ENCODE measurements at regions not wholly inside any gene's neighbourhood (a gene's known extent, or its start where the extent isn't known, plus 50 kb on each side); places are given as distances from the start of the nearest gene placed in this dataset.

- Histone ChIP-seq H3K4me3 (ENCODE audit: low read depth, low read length) (no peak overlapping the region), H3K4me1 (ENCODE audit: control insufficient read depth, insufficient read depth, low read length, unreplicated experiment) (peaks cover 14% of the 10 kb centered on the region)
These were observed 546.2 kb upstream of the ATP2B1 start for GRCh38 chr12:90254796-90255195.

GRCh38 chr12:90253674-90254181 lies 545.1 kb upstream of the ATP2B1 start:
- Histone ChIP-seq H3K27ac (ENCODE audit: low read depth, low read length) (no peak overlapping the region; the same call in 1 of the 2 replicates), H3K27me3 (ENCODE audit: insufficient read depth, low read length) (no peaks in the 10 kb centered on the region), H3K4me3 (ENCODE audit: low read depth, low read length) (no peak overlapping the region), H3K36me3 (ENCODE audit: insufficient read depth, low read length) (no peaks in the 10 kb centered on the region), H2AFZ (ENCODE audit: low read length, unreplicated experiment) (no peak overlapping the region), H3K79me2 (ENCODE audit: control insufficient read depth, insufficient read depth, low read length, unreplicated experiment) (no peaks in the 10 kb centered on the region), H3K4me1 (ENCODE audit: control insufficient read depth, insufficient read depth, low read length, unreplicated experiment) (peaks cover 14% of the 10 kb centered on the region)

More at GRCh38 chr12:90254796-90255195, 546.2 kb upstream of the ATP2B1 start:
- H2AFZ ChIP-seq (ENCODE audit: low read length, unreplicated experiment), result no peak overlapping the region
- no peak overlapping the region for H3K27ac ChIP-seq (ENCODE audit: low read depth, low read length)
- H3K79me2 ChIP-seq (ENCODE audit: control insufficient read depth, insufficient read depth, low read length, unreplicated experiment), result no peaks in the 10 kb centered on the region
- H3K36me3 ChIP-seq (ENCODE audit: insufficient read depth, low read length), result no peaks in the 10 kb centered on the region
- no peaks in the 10 kb centered on the region for H3K27me3 ChIP-seq (ENCODE audit: insufficient read depth, low read length)

- peaks cover 14% of the 10 kb centered on the region for H3K4me1 ChIP-seq (ENCODE audit: control insufficient read depth, insufficient read depth, low read length, unreplicated experiment)
- no peak overlapping the region for H3K27ac ChIP-seq (ENCODE audit: low read depth, low read length)
- no peak overlapping the region for H2AFZ ChIP-seq (ENCODE audit: low read length, unreplicated experiment)
- H3K36me3 ChIP-seq (ENCODE audit: insufficient read depth, low read length), result no peaks in the 10 kb centered on the region
- H3K79me2 ChIP-seq (ENCODE audit: control insufficient read depth, insufficient read depth, low read length, unreplicated experiment), result no peaks in the 10 kb centered on the region
- no peak overlapping the region for H3K4me3 ChIP-seq (ENCODE audit: low read depth, low read length)
- no peaks in the 10 kb centered on the region for H3K27me3 ChIP-seq (ENCODE audit: insufficient read depth, low read length)
These were observed 544.5 kb upstream of the ATP2B1 start for GRCh38 chr12:90253136-90253535.

GRCh38 chr12:90250766-90251165 lies 542.1 kb upstream of the ATP2B1 start:
- Histone ChIP-seq H2AFZ (ENCODE audit: low read length, unreplicated experiment) (peak overlapping the region; percentile 11), H3K27me3 (ENCODE audit: insufficient read depth, low read length) (no peaks in the 10 kb centered on the region), H3K27ac (ENCODE audit: low read depth, low read length) (no peak overlapping the region), H3K4me1 (ENCODE audit: control insufficient read depth, insufficient read depth, low read length, unreplicated experiment) (peaks cover 14% of the 10 kb centered on the region), H3K36me3 (ENCODE audit: insufficient read depth, low read length) (no peaks in the 10 kb centered on the region), H3K79me2 (ENCODE audit: control insufficient read depth, insufficient read depth, low read length, unreplicated experiment) (no peaks in the 10 kb centered on the region), H3K4me3 (ENCODE audit: low read depth, low read length) (no peak overlapping the region)

GRCh38 chr12:90250042-90250441 lies 541.4 kb upstream of the ATP2B1 start:
- no peaks in the 10 kb centered on the region for H3K27me3 ChIP-seq (ENCODE audit: insufficient read depth, low read length)
- no peaks in the 10 kb centered on the region for H3K36me3 ChIP-seq (ENCODE audit: insufficient read depth, low read length)

GRCh38 chr12:90246688-90247087 lies 538.0 kb upstream of the ATP2B1 start:
- Histone ChIP-seq H3K4me3 (ENCODE audit: low read depth, low read length) (no peak overlapping the region), H2AFZ (ENCODE audit: low read length, unreplicated experiment) (no peak overlapping the region), H3K4me1 (ENCODE audit: control insufficient read depth, insufficient read depth, low read length, unreplicated experiment) (peaks cover 6% of the 10 kb centered on the region), H3K36me3 (ENCODE audit: insufficient read depth, low read length) (no peaks in the 10 kb centered on the region), H3K27ac (ENCODE audit: low read depth, low read length) (no peak overlapping the region), H3K27me3 (ENCODE audit: insufficient read depth, low read length) (no peaks in the 10 kb centered on the region), H3K79me2 (ENCODE audit: control insufficient read depth, insufficient read depth, low read length, unreplicated experiment) (no peaks in the 10 kb centered on the region)

More at GRCh38 chr12:90250042-90250441, 541.4 kb upstream of the ATP2B1 start:
- no peaks in the 10 kb centered on the region for H3K79me2 ChIP-seq (ENCODE audit: control insufficient read depth, insufficient read depth, low read length, unreplicated experiment)
- peaks cover 14% of the 10 kb centered on the region for H3K4me1 ChIP-seq (ENCODE audit: control insufficient read depth, insufficient read depth, low read length, unreplicated experiment)
- no peak overlapping the region for H3K4me3 ChIP-seq (ENCODE audit: low read depth, low read length)
- no peak overlapping the region for H2AFZ ChIP-seq (ENCODE audit: low read length, unreplicated experiment)
- H3K27ac ChIP-seq (ENCODE audit: low read depth, low read length), result no peak overlapping the region

GRCh38 chr12:90245391-90245790 lies 536.8 kb upstream of the ATP2B1 start:
- H3K27ac ChIP-seq (ENCODE audit: low read depth, low read length), result no peak overlapping the region
- no peaks in the 10 kb centered on the region for H3K36me3 ChIP-seq (ENCODE audit: insufficient read depth, low read length)
- no peak overlapping the region for H2AFZ ChIP-seq (ENCODE audit: low read length, unreplicated experiment)
- H3K4me1 ChIP-seq (ENCODE audit: control insufficient read depth, insufficient read depth, low read length, unreplicated experiment), result peaks cover under 1% of the 10 kb centered on the region
- no peak overlapping the region for H3K4me3 ChIP-seq (ENCODE audit: low read depth, low read length)
- H3K27me3 ChIP-seq (ENCODE audit: insufficient read depth, low read length), result no peaks in the 10 kb centered on the region
- H3K79me2 ChIP-seq (ENCODE audit: control insufficient read depth, insufficient read depth, low read length, unreplicated experiment), result no peaks in the 10 kb centered on the region

- H3K36me3 ChIP-seq (ENCODE audit: insufficient read depth, low read length), result no peaks in the 10 kb centered on the region
- H3K79me2 ChIP-seq (ENCODE audit: control insufficient read depth, insufficient read depth, low read length, unreplicated experiment), result no peaks in the 10 kb centered on the region
- no peak overlapping the region for H2AFZ ChIP-seq (ENCODE audit: low read length, unreplicated experiment)
- H3K4me3 ChIP-seq (ENCODE audit: low read depth, low read length), result no peak overlapping the region
- H3K27ac ChIP-seq (ENCODE audit: low read depth, low read length), result no peak overlapping the region
- no peaks in the 10 kb centered on the region for H3K4me1 ChIP-seq (ENCODE audit: control insufficient read depth, insufficient read depth, low read length, unreplicated experiment)
- H3K27me3 ChIP-seq (ENCODE audit: insufficient read depth, low read length), result no peaks in the 10 kb centered on the region
These were observed 535.6 kb upstream of the ATP2B1 start for GRCh38 chr12:90244232-90244631.

GRCh38 chr12:90243211-90243610 lies 534.6 kb upstream of the ATP2B1 start:
- H3K79me2 ChIP-seq (ENCODE audit: control insufficient read depth, insufficient read depth, low read length, unreplicated experiment), result no peaks in the 10 kb centered on the region
- H3K36me3 ChIP-seq (ENCODE audit: insufficient read depth, low read length), result no peaks in the 10 kb centered on the region
- no peaks in the 10 kb centered on the region for H3K4me1 ChIP-seq (ENCODE audit: control insufficient read depth, insufficient read depth, low read length, unreplicated experiment)
- no peak overlapping the region for H3K4me3 ChIP-seq (ENCODE audit: low read depth, low read length)
- no peaks in the 10 kb centered on the region for H3K27me3 ChIP-seq (ENCODE audit: insufficient read depth, low read length)
- H3K27ac ChIP-seq (ENCODE audit: low read depth, low read length), result no peak overlapping the region
- no peak overlapping the region for H2AFZ ChIP-seq (ENCODE audit: low read length, unreplicated experiment)

- Histone ChIP-seq H3K36me3 (ENCODE audit: insufficient read depth, low read length) (no peaks in the 10 kb centered on the region), H3K4me3 (ENCODE audit: low read depth, low read length) (no peak overlapping the region), H3K79me2 (ENCODE audit: control insufficient read depth, insufficient read depth, low read length, unreplicated experiment) (no peaks in the 10 kb centered on the region), H2AFZ (ENCODE audit: low read length, unreplicated experiment) (no peak overlapping the region), H3K27ac (ENCODE audit: low read depth, low read length) (no peak overlapping the region), H3K4me1 (ENCODE audit: control insufficient read depth, insufficient read depth, low read length, unreplicated experiment) (no peaks in the 10 kb centered on the region), H3K27me3 (ENCODE audit: insufficient read depth, low read length) (no peaks in the 10 kb centered on the region)
These were observed 531.2 kb upstream of the ATP2B1 start for GRCh38 chr12:90239732-90240260.

GRCh38 chr12:90238663-90239271 lies 530.1 kb upstream of the ATP2B1 start:
- no peaks in the 10 kb centered on the region for H3K4me1 ChIP-seq (ENCODE audit: control insufficient read depth, insufficient read depth, low read length, unreplicated experiment)
- no peak overlapping the region for H3K27ac ChIP-seq (ENCODE audit: low read depth, low read length)
- no peak overlapping the region for H2AFZ ChIP-seq (ENCODE audit: low read length, unreplicated experiment)
- no peaks in the 10 kb centered on the region for H3K36me3 ChIP-seq (ENCODE audit: insufficient read depth, low read length)
- no peaks in the 10 kb centered on the region for H3K27me3 ChIP-seq (ENCODE audit: insufficient read depth, low read length)
- no peak overlapping the region for H3K4me3 ChIP-seq (ENCODE audit: low read depth, low read length)
- no peaks in the 10 kb centered on the region for H3K79me2 ChIP-seq (ENCODE audit: control insufficient read depth, insufficient read depth, low read length, unreplicated experiment)
